ENCODE measurements at regions not wholly inside any gene's neighbourhood (a gene's known extent, or its start where the extent isn't known, plus 50 kb on each side); places are given as distances from the start of the nearest gene placed in this dataset.

DNA sequence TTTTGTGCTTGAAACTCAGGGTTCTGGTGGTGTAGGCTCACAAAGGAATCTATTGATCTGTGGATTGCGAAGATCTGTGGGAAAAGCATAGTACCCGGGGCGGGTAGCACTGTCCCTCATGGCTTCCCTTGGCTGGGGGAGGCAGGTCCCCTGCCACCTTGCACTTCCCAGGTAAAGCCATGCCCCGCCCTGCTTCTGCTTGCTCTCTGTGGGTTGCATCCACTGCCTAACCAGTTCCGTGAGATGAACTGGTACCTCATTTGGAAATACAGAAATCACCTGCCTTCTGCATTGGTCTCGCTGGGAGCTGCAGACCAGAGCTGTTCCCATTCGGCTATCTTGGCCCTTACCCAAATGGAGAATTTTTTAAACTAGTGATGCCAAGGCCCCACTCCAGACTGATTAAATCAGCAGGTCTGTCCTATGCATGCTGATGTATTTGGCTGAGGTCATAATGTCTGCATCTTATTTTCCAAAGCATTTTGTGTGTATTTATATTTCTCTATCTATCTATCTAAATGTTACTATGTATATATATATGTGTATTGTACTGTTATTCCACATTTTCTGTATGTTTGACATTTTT is 65.5 kb upstream of the SLC7A14 start:
- TF ChIP-seq, protein P1, sequence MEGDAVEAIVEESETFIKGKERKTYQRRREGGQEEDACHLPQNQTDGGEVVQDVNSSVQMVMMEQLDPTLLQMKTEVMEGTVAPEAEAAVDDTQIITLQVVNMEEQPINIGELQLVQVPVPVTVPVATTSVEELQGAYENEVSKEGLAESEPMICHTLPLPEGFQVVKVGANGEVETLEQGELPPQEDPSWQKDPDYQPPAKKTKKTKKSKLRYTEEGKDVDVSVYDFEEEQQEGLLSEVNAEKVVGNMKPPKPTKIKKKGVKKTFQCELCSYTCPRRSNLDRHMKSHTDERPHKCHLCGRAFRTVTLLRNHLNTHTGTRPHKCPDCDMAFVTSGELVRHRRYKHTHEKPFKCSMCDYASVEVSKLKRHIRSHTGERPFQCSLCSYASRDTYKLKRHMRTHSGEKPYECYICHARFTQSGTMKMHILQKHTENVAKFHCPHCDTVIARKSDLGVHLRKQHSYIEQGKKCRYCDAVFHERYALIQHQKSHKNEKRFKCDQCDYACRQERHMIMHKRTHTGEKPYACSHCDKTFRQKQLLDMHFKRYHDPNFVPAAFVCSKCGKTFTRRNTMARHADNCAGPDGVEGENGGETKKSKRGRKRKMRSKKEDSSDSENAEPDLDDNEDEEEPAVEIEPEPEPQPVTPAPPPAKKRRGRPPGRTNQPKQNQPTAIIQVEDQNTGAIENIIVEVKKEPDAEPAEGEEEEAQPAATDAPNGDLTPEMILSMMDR (IDR thresholded peaks at IDR 0.05) = no peak
- no peak for TF ChIP-seq POLR2A (IDR thresholded peaks at IDR 0.05)

All from esophagus squamous epithelium (tissue), 4 donors.